ENCODE measurements at regions not wholly inside any gene's neighbourhood (a gene's known extent, or its start where the extent isn't known, plus 50 kb on each side); places are given as distances from the start of the nearest gene placed in this dataset.

DNA sequence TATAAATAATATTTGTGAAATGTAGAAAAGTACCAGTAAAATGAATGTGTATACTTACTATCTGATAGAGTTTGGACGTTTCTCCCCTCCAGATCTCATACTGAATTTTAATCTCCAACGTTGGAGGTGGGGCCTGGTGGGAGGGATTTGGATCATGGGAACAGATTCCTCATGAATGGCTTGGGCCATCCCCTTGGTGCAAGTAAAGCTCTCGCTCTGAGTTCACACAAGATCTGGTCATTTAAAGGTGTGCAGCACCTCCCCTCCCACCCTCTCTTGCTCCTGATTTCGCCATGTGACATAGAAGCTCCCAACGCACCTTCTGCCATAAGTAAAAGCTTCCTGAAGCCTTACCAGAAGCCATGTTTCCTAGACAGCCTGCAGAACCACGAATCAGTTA lies 219.0 kb downstream of the HACE1 start (continued):
- TF ChIP-seq RFX5 (IDR thresholded peaks at IDR 0.05; ENCODE audit: borderline replicate concordance, low read depth, low read length) = no peak
- TF ChIP-seq POU5F1 (IDR thresholded peaks at IDR 0.05; ENCODE audit: low read depth, low read length) = no peak
- no peak for TF ChIP-seq RXRA (IDR thresholded peaks at IDR 0.05; ENCODE audit: insufficient read depth, low read depth, low read length)

Measured in H1 (cell line).